Esophagus muscularis mucosa (tissue), 3 donors: ENCODE measurements at regions not wholly inside any gene's neighbourhood (a gene's known extent, or its start where the extent isn't known, plus 50 kb on each side); places are given as distances from the start of the nearest gene placed in this dataset.

Source experiments
- CTCF ChIP-seq, 3 experiments: fragments of 200-600 bp in 2 of 3; fragments of 450-650 bp in 1 of 3; sonication (generic) in 2 of 3; IDR thresholded peaks; one replicate each; pipeline ENCODE4 v1.5.1; 2017 to 2019; ENCODE audit warnings: antibody characterized with exemption in 3 of 3, mild to moderate bottlenecking in 2 of 3, moderate library complexity in 1 of 3
- POLR2A ChIP-seq: fragments of 450-650 bp; IDR thresholded peaks from one replicate; pipeline ENCODE4 v1.6.1; 2017; ENCODE audit warnings: antibody characterized with exemption, moderate library complexity, mild to moderate bottlenecking, low read depth

GRCh38 chr5:74098941-74099340 lies 472.9 kb downstream of the ARHGEF28 start:
- TF ChIP-seq CTCF (IDR thresholded peaks at IDR 0.05) (no peak), POLR2A (no peak)
